ENCODE measurements at regions not wholly inside any gene's neighbourhood (a gene's known extent, or its start where the extent isn't known, plus 50 kb on each side); places are given as distances from the start of the nearest gene placed in this dataset.

DNA sequence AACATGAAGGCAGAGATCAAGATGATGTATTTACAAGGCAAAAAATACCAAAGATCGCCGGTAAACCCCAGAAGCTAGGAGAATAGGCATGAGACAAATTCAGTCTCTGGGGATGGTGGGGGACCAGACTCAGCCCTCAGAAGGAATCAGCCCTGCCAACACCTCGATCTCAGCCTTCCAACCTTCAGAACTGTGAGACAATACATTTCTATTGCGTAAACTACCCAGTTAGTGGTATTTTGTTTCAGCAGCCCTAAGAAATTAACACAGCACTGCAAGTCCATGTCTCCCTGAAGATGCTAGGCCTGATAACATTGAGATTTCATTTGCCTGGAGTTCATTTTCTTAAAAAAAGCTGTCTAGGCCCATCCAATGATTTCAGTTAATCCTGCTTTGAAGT lies 622.5 kb downstream of the PTPRC start:
- DNase-seq (ENCODE audit: low read depth in 4 of 4, low spot score in 2 of 4), result no peak

- no peak for DNase-seq (ENCODE audit: low read depth in 4 of 4, low spot score in 2 of 4)
Observed at GRCh38 chr1:199264283-199264682, 625.4 kb downstream of the PTPRC start.

GRCh38 chr1:199264911-199265310 lies 626.1 kb downstream of the PTPRC start:
- DNase-seq (ENCODE audit: low read depth in 4 of 4, low spot score in 2 of 4), result no peak

GRCh38 chr1:199265319-199265718 lies 626.5 kb downstream of the PTPRC start:
- no peak for DNase-seq (ENCODE audit: low read depth in 4 of 4, low spot score in 2 of 4)

GRCh38 chr1:199269241-199269640 lies 630.4 kb downstream of the PTPRC start:
- no peak for DNase-seq (ENCODE audit: low read depth in 4 of 4, low spot score in 2 of 4)

DNA sequence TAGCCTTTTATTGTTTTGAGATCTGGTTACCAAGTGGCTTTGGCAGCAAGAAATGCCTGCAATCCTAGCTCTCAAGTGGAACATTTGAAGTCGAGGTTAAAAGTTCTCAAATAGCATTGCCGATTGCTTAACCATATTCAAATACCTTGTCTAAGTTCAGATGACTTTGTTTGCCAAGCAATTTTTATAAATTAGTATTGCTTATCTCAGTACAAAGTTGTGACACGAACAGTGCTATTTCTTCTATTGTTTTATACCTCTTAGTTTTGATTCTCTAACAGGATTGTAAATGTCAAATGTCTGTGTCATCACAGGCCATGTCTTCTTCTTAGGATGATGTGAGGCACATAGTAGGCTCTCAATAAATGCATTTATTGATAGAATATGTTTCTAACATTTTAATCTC lies 633.3 kb downstream of the PTPRC start:
- DNase-seq (ENCODE audit: low read depth in 4 of 4, low spot score in 2 of 4), result no peak

- no peak for DNase-seq (ENCODE audit: low read depth in 4 of 4, low spot score in 2 of 4)
Observed at GRCh38 chr1:199272628-199273086, 633.8 kb downstream of the PTPRC start.

DNA sequence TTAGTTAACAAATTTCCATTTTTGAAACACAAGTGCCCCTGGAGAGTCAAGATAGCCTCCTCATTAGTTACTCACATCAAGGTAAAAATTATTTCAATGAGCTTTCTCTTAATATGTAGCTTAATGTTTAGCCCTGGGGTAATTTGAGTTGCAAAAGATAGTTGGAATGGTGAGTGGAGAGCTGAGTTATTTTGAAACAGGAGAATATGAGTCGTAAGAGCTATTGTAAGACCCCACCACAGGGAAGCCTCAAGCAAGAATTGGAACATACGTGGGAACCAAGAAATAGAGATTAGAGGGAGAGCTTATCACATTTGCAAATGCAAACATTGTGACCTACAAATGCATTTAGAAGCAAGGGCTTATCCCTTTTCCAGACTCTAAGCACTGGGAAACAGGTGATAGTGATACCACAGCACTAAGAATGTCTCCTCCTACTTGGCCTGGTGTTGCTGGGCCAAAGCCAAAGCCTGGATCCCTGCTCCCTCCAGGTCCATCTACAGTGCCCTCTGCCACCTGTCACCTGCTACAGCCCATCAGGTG lies 635.1 kb downstream of the PTPRC start:
- no peak for DNase-seq (ENCODE audit: low read depth in 4 of 4, low spot score in 2 of 4)

- DNase-seq (ENCODE audit: low read depth in 4 of 4, low spot score in 2 of 4), result no peak
Observed at GRCh38 chr1:199279067-199279466, 640.2 kb downstream of the PTPRC start.

DNA sequence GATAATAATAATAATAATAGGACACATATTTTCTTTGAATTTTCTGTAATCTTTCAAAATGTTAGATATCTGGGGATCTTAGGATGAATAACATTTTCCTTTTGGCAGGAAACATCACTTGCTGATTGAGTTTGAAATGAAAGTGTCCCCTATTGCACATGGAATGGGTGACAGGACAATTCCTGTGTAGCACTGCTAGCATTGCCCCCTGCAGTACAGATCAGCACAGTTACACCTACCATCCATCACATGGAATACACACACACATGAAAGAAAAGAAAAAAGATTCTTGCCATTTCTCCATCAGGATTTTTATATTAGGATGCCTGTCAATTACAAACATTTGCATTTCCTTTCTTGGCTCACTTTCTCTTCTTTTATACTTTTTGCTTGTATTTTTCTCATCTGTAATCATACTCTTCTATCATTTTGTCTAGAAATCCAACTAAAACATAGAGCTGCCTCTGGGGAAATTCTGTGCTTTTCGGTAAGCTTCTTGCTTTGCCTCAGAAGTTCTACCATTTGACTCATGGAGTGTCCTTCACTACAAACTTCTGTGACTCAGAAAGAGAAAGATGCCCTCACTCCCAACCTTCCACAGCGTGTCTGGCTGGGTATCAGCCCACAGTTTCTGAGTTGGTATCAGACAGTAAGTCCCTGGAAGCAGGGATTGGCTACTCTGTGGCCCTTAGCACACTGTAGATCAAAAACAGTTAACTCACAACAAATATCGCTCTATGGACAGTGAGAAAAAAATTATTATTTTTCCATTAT lies 641.2 kb downstream of the PTPRC start:
- DNase-seq (ENCODE audit: low read depth in 4 of 4, low spot score in 2 of 4), result no peak

GRCh38 chr1:199282751-199283305 lies 644.0 kb downstream of the PTPRC start:
- DNase-seq (ENCODE audit: low read depth in 4 of 4, low spot score in 2 of 4), result no peak

DNA sequence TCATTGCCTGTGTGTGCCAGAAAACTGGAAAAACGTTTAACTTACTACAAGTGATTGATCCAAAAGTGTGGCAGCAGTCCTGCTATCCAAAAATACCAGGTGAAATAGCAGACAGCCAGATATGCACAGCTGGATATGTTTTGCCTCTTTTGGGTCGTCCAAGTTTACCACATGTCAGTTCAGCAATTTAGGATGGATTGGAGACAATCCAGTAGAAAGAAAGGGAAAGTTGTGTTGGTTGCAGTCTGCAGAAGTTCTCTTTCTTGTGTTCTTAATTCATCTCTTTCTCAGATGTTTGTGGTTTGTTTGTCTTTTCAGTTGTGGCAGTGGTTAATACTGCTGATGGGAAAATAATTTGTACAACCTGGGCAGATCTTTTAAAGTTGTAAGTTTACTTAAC lies 645.0 kb downstream of the PTPRC start:
- DNase-seq (ENCODE audit: low read depth in 4 of 4, low spot score in 2 of 4), result no peak

DNA sequence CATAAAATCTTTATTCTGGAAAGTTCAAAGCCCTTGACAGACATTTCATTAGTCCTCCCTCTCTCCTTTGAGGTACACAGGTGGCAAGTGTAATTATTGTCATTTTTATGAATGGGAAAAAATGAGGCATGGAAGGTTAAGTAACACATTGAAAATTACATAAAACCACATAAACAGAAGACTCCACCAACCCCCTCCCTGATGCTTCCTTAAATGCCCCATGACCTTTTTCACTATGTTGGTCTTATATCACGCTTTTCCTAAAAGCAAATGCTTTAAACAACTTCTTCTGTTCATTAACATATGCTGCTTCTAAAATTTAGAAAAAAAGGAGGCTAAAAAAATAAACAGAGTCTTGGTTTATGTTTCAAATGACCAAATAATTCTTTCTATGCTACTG lies 648.4 kb downstream of the PTPRC start:
- peak in 2 of 4 donors; percentile 27 to 28 for DNase-seq (ENCODE audit: low read depth in 4 of 4, low spot score in 2 of 4)

GRCh38 chr1:199287647-199288046 lies 648.8 kb downstream of the PTPRC start:
- no peak for DNase-seq (ENCODE audit: low read depth in 4 of 4, low spot score in 2 of 4)

DNA sequence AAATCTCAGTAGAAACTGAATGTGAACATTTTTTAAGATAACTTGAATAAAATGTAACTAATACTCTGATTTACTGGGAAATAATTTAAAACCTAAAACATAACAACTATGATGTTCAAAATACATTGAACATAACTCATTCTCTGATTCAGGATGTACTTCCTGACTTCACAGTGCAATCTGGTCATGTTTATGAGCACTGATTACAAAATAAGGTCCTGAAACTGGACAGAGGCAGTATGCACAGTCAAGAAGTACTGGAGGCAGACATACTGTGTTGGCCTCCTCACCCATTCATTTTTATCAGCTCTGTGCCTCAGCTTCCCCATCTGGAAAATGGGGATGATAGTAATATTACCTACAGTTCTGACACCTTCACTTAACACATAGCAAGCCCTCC lies 651.3 kb downstream of the PTPRC start:
- no peak for DNase-seq (ENCODE audit: low read depth in 4 of 4, low spot score in 2 of 4)

DNA sequence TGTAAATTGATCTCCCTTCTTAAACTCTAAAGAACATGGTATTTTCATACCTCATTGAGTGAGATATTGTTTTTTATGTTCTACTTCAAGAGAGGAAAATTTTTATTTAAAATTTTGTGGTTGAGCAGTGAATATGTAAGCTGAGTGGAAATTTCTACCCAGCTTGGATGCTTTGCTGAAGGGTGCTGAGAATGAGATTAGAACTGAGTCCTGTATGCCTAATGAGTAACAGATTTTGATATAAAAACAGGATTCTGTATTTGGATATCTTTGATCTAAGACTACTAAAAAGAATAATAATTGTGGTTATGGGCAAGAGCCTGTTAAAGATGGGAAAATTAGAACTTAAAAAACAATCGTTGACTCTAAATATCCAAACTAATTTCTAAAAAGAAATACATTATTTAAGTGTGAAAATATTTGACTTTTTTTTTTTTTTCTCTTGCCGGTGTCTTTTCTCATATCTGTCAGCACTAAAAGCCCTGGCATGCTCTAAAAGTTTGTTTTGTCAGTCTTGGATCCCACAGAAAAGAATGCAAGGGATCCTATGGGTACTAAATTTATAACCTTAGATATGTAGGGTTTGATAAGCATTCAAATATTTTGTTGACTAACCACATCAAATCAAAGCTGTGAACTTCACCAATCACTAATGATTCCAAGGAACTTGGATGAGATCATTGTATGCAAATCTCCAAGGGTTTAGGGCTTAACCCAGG lies 652.3 kb downstream of the PTPRC start:
- no peak for DNase-seq (ENCODE audit: low read depth in 4 of 4, low spot score in 2 of 4)

DNA sequence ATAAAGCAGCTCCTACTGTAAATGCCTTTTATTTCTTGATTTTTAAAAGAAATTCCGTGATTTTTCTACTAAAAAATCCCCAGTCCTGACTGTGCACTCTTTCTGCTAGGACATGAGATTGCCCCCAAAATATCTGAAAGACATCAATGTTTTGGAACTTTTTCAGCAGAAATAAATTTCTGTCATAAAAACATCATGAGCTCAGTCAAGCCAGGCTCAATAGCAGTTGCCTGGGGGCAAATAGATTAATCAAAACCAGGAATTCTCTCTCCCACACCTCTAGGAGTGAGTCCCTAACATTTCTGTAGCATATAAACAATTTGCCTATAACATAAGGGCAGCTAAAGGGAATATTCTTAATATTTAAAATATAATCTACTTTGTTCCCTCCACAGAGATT lies 654.1 kb downstream of the PTPRC start:
- DNase-seq (ENCODE audit: low read depth in 4 of 4, low spot score in 2 of 4), result no peak

GRCh38 chr1:199295107-199295506 lies 656.3 kb downstream of the PTPRC start:
- no peak for DNase-seq (ENCODE audit: low read depth in 4 of 4, low spot score in 2 of 4)

- DNase-seq (ENCODE audit: low read depth in 4 of 4, low spot score in 2 of 4), result no peak
Observed at GRCh38 chr1:199297174-199297573, 658.3 kb downstream of the PTPRC start.

DNA sequence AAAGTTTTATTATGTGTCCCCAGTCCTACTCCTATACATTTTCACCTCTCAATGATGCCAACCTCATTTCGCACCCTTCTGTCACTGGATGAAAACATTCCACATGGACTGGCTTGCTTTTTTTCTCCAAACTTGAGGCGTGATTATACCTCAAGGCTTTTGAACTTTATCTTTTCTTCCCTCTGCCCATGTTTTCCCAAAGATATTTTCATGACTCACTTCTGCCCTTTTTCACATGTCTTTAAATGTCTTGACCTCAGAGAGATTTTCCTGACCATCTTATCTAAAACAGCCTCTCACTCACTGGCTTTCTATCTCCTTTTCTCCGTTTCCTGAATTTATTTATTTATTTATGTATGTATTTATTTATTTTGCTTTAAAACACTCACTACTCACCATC lies 659.0 kb downstream of the PTPRC start:
- no peak for DNase-seq (ENCODE audit: low read depth in 4 of 4, low spot score in 2 of 4)

GRCh38 chr1:199298825-199299224 lies 660.0 kb downstream of the PTPRC start:
- DNase-seq (ENCODE audit: low read depth in 4 of 4, low spot score in 2 of 4), result no peak
